B cell (primary cell): ENCODE measurements at regions not wholly inside any gene's neighbourhood (a gene's known extent, or its start where the extent isn't known, plus 50 kb on each side); places are given as distances from the start of the nearest gene placed in this dataset.

Experiments
- EZH2 ChIP-seq: IDR thresholded peaks from 2 replicates; pipeline ENCODE4 v1.6.1; 2012; ENCODE audit warnings: borderline replicate concordance, low read depth, mild to moderate bottlenecking, moderate library complexity, low read length; ENCODE audit not compliant: insufficient read depth, poor library complexity, severe bottlenecking
- TF ChIP-seq, protein P1 (sequence below): fragments of 200-600 bp; IDR thresholded peaks from one replicate; pipeline ENCODE4 v1.8.0; 2022; ENCODE audit warnings: antibody characterized with exemption, mild to moderate bottlenecking

DNA sequence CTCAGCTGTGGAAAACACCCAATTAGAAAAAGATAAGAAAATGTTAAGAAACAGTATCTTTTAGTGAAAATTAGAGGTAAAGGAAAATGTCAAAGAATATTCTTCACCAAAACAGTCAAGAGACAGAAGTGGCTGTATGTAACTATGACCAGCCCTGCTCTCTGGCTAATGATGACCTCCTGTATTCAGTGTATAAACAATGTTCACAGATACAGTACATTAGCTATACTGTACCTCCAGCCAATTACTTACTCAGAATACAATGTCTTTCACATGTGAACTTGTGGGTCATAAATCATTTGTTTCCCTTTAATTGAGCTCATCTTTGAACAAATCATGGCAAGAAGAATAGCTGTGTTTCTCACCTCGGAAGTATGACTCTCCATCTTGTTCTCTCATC lies 432.0 kb downstream of the LMO4 start:
- TF ChIP-seq, protein P1, sequence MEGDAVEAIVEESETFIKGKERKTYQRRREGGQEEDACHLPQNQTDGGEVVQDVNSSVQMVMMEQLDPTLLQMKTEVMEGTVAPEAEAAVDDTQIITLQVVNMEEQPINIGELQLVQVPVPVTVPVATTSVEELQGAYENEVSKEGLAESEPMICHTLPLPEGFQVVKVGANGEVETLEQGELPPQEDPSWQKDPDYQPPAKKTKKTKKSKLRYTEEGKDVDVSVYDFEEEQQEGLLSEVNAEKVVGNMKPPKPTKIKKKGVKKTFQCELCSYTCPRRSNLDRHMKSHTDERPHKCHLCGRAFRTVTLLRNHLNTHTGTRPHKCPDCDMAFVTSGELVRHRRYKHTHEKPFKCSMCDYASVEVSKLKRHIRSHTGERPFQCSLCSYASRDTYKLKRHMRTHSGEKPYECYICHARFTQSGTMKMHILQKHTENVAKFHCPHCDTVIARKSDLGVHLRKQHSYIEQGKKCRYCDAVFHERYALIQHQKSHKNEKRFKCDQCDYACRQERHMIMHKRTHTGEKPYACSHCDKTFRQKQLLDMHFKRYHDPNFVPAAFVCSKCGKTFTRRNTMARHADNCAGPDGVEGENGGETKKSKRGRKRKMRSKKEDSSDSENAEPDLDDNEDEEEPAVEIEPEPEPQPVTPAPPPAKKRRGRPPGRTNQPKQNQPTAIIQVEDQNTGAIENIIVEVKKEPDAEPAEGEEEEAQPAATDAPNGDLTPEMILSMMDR = no peak
- no peak for TF ChIP-seq EZH2
